Ectodermal cell (in vitro differentiated cells): ENCODE measurements at regions not wholly inside any gene's neighbourhood (a gene's known extent, or its start where the extent isn't known, plus 50 kb on each side); places are given as distances from the start of the nearest gene placed in this dataset.

Experiments
- H3K27ac ChIP-seq: 2 replicates; pipeline ENCODE4 v1.7.0; 2013; ENCODE audit warnings: mild to moderate bottlenecking, low read depth, low read length; ENCODE audit not compliant: insufficient read depth, poor library complexity, severe bottlenecking
- H3K27me3 ChIP-seq: 2 replicates; pipeline ENCODE4 v1.7.0; 2013; ENCODE audit warnings: mild to moderate bottlenecking, low read length; ENCODE audit not compliant: insufficient read depth, control insufficient read depth, poor library complexity, severe bottlenecking
- H3K36me3 ChIP-seq: one replicate; pipeline ENCODE4 v1.7.0; 2013; ENCODE audit warnings: low read length; ENCODE audit not compliant: control insufficient read depth, insufficient read depth
- H3K4me1 ChIP-seq: one replicate; pipeline ENCODE4 v1.7.0; 2013; ENCODE audit warnings: low read length; ENCODE audit not compliant: control insufficient read depth, insufficient read depth
- H3K4me3 ChIP-seq: 2 replicates; pipeline ENCODE4 v1.7.0; 2013; ENCODE audit warnings: low read depth, low read length, control low read depth; ENCODE audit not compliant: insufficient read depth
- H3K9me3 ChIP-seq: 2 replicates; pipeline ENCODE4 v1.7.0; 2013; ENCODE audit warnings: mild to moderate bottlenecking, low read length, moderate library complexity; ENCODE audit not compliant: control insufficient read depth
- WGBS, 2 experiments: methylation state at CpG; one replicate each; pipeline ENCODE4 v1.1.7; 2013; ENCODE audit warnings: missing lambda C conversion rate in 2 of 2; 5-methylcytosine and 5-hydroxymethylcytosine counted together

DNA sequence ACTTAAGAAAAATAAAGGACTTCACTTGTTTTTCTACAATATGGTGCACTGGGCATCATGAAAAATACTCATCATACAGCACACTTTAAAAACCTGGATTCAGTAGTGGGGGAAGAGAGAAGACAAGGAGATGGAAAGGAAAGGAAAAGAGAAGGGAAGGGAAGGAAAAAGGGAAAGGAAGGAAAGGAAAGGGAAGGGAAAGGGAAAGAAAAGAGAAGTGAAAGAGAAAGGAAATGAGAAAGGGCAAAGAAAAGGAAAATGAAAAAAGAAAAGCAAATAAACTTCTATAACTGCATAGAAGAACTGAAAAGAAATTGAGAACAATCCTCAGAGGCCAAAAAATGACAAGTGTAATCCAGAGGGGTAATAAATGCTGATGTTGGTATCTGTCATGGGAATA lies 388.1 kb upstream of the PKDCC start:
- no peaks in the 10 kb centered on the region for H3K27me3 ChIP-seq
- H3K9me3 ChIP-seq: no peaks in the 10 kb centered on the region
- no peaks in the 10 kb centered on the region for H3K4me1 ChIP-seq

DNA sequence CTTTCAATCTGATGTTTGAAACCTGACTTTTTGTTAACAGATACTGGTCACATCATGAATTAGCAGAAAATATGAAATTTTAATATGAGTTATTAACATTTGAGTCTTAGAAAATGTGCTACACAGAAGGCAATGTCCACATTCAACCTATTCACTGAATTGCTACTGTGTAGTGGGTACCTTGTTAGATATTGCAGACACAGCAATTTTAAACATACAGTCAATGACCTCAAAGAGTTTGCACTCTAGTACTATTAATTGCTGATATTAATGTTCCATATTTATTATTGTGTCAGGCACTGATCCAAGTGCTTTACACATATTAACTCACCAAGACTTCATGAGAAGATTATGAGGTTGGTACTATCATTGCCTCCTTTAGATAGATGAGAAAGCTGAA lies 385.4 kb upstream of the PKDCC start:
- H3K9me3 ChIP-seq: no peaks in the 10 kb centered on the region
- H3K27ac ChIP-seq: no peak overlapping the region
- H3K4me1 ChIP-seq: no peaks in the 10 kb centered on the region
- no peak overlapping the region for H3K4me3 ChIP-seq
- no peaks in the 10 kb centered on the region for H3K27me3 ChIP-seq
- H3K36me3 ChIP-seq: no peaks in the 10 kb centered on the region

More for the DNA sequence above, 388.1 kb upstream of the PKDCC start:
- Histone ChIP-seq H3K27ac (no peak overlapping the region), H3K36me3 (no peaks in the 10 kb centered on the region), H3K4me3 (no peak overlapping the region)

DNA sequence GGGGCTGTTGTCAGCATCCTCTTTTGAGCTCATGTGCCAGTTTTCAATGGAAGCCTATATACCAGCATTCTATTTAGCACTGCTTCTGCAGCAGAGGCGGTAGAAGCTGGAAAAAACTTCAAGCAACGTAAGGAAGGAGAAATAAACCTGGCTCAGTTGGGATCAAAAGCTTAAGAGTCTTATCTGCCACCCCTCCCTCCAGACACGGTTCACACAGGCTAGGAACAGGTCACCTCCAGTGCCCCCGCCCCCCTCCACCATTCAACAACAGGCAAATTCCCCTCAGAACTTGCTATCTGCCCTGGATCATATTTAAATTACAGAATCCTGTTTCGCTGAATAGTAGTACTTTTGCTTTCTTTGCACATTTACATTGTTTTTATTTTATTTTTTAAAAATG lies 384.8 kb upstream of the PKDCC start:
- 85 to 86% methylated on average over 4 to 5 of the region's 5 CpGs for whole genome bisulfite sequencing, 2 experiments
- no peaks in the 10 kb centered on the region for H3K36me3 ChIP-seq
- no peak overlapping the region for H3K27ac ChIP-seq
- no peaks in the 10 kb centered on the region for H3K4me1 ChIP-seq
- H3K27me3 ChIP-seq: no peaks in the 10 kb centered on the region
- H3K9me3 ChIP-seq: no peaks in the 10 kb centered on the region
- no peak overlapping the region for H3K4me3 ChIP-seq

DNA sequence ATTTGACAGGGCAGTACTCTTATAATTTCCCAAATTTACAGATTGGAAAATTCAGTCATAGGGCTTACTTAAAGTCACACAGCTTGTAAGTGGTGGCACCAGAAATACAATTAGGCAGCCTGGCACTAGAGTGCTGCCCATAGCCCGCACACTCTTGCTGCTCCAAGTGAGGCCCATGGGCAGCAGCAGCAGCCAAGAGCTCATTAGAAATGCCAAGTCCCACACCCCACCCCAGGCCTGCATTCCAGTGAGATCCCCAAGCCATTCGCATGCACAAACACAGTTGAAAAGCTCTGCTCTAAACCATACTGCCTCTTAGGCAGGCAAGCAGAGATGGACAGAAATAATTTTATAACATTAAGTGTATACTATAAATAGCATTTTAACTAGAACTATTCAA lies 379.3 kb upstream of the PKDCC start:
- no peaks in the 10 kb centered on the region for H3K4me1 ChIP-seq
- WGBS, 2 experiments: 59 to 89% methylated on average over 1 to 2 of the region's 2 CpGs
- no peak overlapping the region for H3K27ac ChIP-seq
- no peaks in the 10 kb centered on the region for H3K36me3 ChIP-seq
- no peaks in the 10 kb centered on the region for H3K9me3 ChIP-seq
- H3K4me3 ChIP-seq: no peak overlapping the region
- no peaks in the 10 kb centered on the region for H3K27me3 ChIP-seq

GRCh38 chr2:41678639-41679038 lies 369.2 kb upstream of the PKDCC start:
- Histone ChIP-seq H3K4me3 (no peak overlapping the region), H3K4me1 (no peaks in the 10 kb centered on the region), H3K27ac (no peak overlapping the region), H3K36me3 (no peaks in the 10 kb centered on the region), H3K27me3 (no peaks in the 10 kb centered on the region), H3K9me3 (no peaks in the 10 kb centered on the region)
- WGBS, 2 experiments: 89 to 90% methylated on average over 4 to 7 of the region's 7 CpGs

DNA sequence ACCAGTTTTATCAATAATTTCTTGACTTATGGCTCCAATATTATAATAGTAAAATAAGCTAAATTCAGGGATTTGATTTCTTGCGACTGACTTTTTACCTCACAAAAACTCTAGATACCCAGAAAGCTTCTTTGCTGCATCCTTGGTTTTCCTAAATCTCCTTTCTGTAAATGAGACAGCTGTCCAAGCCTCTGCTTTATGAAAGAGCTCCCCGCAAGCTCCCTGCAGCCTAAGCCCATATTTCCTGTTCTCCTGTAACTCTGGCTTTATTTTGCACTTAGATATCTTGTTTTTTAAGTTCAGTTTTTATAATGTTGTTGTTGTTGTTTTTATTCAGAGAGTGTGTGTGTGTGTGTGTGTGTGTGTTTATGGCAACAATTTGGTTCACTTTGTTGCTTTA lies 361.7 kb upstream of the PKDCC start:
- no peak overlapping the region for H3K4me3 ChIP-seq
- no peaks in the 10 kb centered on the region for H3K27me3 ChIP-seq
- 89 to 96% methylated on average over 2 of the region's 2 CpGs for WGBS, 2 experiments
- H3K27ac ChIP-seq: no peak overlapping the region
- no peaks in the 10 kb centered on the region for H3K36me3 ChIP-seq
- H3K4me1 ChIP-seq: no peaks in the 10 kb centered on the region
- no peaks in the 10 kb centered on the region for H3K9me3 ChIP-seq

- no peaks in the 10 kb centered on the region for H3K27me3 ChIP-seq
- no peaks in the 10 kb centered on the region for H3K9me3 ChIP-seq
- no peak overlapping the region for H3K4me3 ChIP-seq
- no peaks in the 10 kb centered on the region for H3K36me3 ChIP-seq
- H3K4me1 ChIP-seq: no peaks in the 10 kb centered on the region
- no peak overlapping the region for H3K27ac ChIP-seq
- WGBS, 2 experiments: 89 to 90% methylated on average over 1 of the region's 1 CpG
Observed at GRCh38 chr2:41691561-41691960, 356.3 kb upstream of the PKDCC start.

DNA sequence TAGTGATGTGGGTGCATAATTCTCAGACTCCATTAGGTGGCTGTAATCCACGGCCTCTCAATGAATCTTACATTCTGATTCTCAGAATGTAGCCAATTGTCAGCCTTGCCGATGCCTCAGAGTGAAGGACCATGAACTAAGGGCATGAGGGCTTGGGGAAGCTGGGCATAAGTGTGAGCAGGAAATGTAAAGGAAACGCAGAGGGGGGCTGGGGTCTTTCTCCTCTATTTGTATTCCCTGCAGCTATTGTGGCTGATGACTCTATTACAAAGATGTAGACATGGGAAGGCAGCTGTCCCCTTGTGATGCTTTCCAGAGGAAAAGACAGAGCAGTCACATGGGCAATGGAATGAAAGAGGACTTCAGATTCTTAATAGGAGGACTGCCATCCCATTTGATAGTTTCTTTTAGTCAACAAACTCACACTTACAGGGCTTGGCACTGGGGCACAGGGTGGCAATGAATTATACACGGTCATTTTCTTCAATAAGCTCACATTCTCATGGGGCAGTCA lies 353.2 kb upstream of the PKDCC start:
- WGBS, 2 experiments: 94% methylated on average over 4 of the region's 4 CpGs
- no peaks in the 10 kb centered on the region for H3K4me1 ChIP-seq
- no peaks in the 10 kb centered on the region for H3K36me3 ChIP-seq
- no peak overlapping the region for H3K27ac ChIP-seq
- no peaks in the 10 kb centered on the region for H3K27me3 ChIP-seq
- no peak overlapping the region for H3K4me3 ChIP-seq
- no peaks in the 10 kb centered on the region for H3K9me3 ChIP-seq

- no peaks in the 10 kb centered on the region for H3K9me3 ChIP-seq
- H3K36me3 ChIP-seq: no peaks in the 10 kb centered on the region
- H3K4me1 ChIP-seq: no peaks in the 10 kb centered on the region
- 89 to 91% methylated on average over 7 to 8 of the region's 8 CpGs for WGBS, 2 experiments
- no peak overlapping the region for H3K27ac ChIP-seq
- no peaks in the 10 kb centered on the region for H3K27me3 ChIP-seq
- no peak overlapping the region for H3K4me3 ChIP-seq
Observed at GRCh38 chr2:41695198-41696113, 352.4 kb upstream of the PKDCC start.

DNA sequence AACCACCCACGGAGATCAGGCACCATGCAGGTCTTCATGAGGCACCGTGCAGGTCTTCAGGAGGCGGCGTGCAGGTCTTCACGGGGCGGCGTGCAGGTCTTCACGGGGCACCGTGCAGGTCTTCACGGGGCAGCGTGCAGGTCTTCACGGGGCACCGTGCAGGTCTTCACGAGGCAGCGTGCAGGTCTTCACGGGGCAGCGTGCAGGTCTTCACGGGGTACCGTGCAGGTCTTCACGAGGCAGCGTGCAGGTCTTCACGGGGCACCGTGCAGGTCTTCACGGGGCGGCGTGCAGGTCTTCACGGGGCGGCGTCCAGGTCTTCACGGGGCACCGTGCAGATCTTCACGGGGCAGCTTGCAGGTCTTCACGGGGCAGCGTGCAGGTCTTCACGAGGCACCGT lies 350.4 kb upstream of the PKDCC start:
- no peak overlapping the region for H3K4me3 ChIP-seq
- 96% methylated on average over 36 of the region's 36 CpGs for WGBS, 2 experiments
- H3K4me1 ChIP-seq: no peaks in the 10 kb centered on the region
- no peaks in the 10 kb centered on the region for H3K27me3 ChIP-seq
- H3K36me3 ChIP-seq: no peaks in the 10 kb centered on the region
- no peak overlapping the region for H3K27ac ChIP-seq
- no peaks in the 10 kb centered on the region for H3K9me3 ChIP-seq
